ENCODE measurements at regions not wholly inside any gene's neighbourhood (a gene's known extent, or its start where the extent isn't known, plus 50 kb on each side); places are given as distances from the start of the nearest gene placed in this dataset.
"Not testable (repeated sequence)": the region's sequence is repeated elsewhere in the genome, so short reads cannot be mapped to it uniquely, and the experiment has no call there.

DNA sequence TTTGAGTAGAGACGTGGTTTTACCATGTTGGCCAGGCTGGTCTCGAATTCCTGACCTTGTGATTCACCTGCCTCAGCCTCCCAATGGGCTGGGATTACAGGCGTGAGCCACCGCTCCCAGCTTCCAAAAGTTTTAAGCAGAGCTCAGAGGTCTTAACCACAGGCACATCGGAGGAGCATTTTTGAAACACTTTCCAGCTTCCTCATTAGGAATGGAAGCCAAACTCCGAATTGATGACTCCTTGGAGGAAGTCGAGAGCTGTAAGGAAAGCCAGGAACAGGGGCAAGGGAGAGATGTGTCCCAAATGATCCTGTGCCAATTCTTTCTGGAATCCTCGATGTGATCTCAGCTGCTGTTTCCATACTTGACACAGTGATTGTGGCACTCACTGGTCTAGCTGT, 56.2 kb upstream of the CCZ1B start:
- H3K9me3 ChIP-seq (ENCODE audit: insufficient read depth, low read depth, low read length); H3K27me3 ChIP-seq (ENCODE audit: insufficient read depth, low read length); H4K20me1 ChIP-seq (ENCODE audit: insufficient read depth, low read length); H3K4me1 Mint-ChIP-seq (ENCODE audit: low read depth, unreplicated experiment); H3K27me3 Mint-ChIP-seq (ENCODE audit: low read depth, unreplicated experiment); H3K4me3 Mint-ChIP-seq (ENCODE audit: unreplicated experiment); H3K9me3 Mint-ChIP-seq (ENCODE audit: unreplicated experiment); H3K36me3 Mint-ChIP-seq (ENCODE audit: low read depth, unreplicated experiment); H3K9ac ChIP-seq (ENCODE audit: low read length); H3K79me2 ChIP-seq (ENCODE audit: insufficient read depth, low read length); H2AFZ ChIP-seq (ENCODE audit: low read depth, low read length); FAIRE-seq; H3K36me3 ChIP-seq (ENCODE audit: insufficient read depth, low read length); H3K4me3 ChIP-seq (ENCODE audit: insufficient read depth, low read depth, low read length): not testable (repeated sequence)
- Histone ChIP-seq H3K27ac (ENCODE audit: low read depth, low read length) (peak overlapping the region; percentile 21), H3K4me1 (ENCODE audit: insufficient read depth, low read length) (peaks cover 13% of the 10 kb centered on the region), H3K4me2 (ENCODE audit: low read length) (peak overlapping the region; percentile 61)
- peak overlapping the region; percentile 4 for H3K27ac Mint-ChIP-seq (ENCODE audit: unreplicated experiment)
- peak; percentile 70 for DNase-seq (ENCODE audit: low read depth)

- peaks cover 13% of the 10 kb centered on the region for H3K4me1 ChIP-seq (ENCODE audit: insufficient read depth, low read length)
- not testable (repeated sequence) for H3K9ac ChIP-seq (ENCODE audit: low read length); H3K36me3 Mint-ChIP-seq (ENCODE audit: low read depth, unreplicated experiment); H3K27ac Mint-ChIP-seq (ENCODE audit: unreplicated experiment); H4K20me1 ChIP-seq (ENCODE audit: insufficient read depth, low read length); H3K27me3 ChIP-seq (ENCODE audit: insufficient read depth, low read length); DNase-seq (ENCODE audit: low read depth); H3K4me1 Mint-ChIP-seq (ENCODE audit: low read depth, unreplicated experiment); H3K4me2 ChIP-seq (ENCODE audit: low read length); FAIRE-seq; H3K9me3 Mint-ChIP-seq (ENCODE audit: unreplicated experiment); H3K4me3 ChIP-seq (ENCODE audit: insufficient read depth, low read depth, low read length); H3K27ac ChIP-seq (ENCODE audit: low read depth, low read length); H3K79me2 ChIP-seq (ENCODE audit: insufficient read depth, low read length); H3K36me3 ChIP-seq (ENCODE audit: insufficient read depth, low read length); H2AFZ ChIP-seq (ENCODE audit: low read depth, low read length); H3K4me3 Mint-ChIP-seq (ENCODE audit: unreplicated experiment); H3K9me3 ChIP-seq (ENCODE audit: insufficient read depth, low read depth, low read length)
- H3K27me3 Mint-ChIP-seq (ENCODE audit: low read depth, unreplicated experiment) = peaks cover 12% of the 10 kb centered on the region
These were observed 57.7 kb upstream of the CCZ1B start for GRCh38 chr7:6883756-6884155.

- Mint-ChIP-seq H3K36me3 (ENCODE audit: low read depth, unreplicated experiment) (peaks cover 2% of the 10 kb centered on the region), H3K4me1 (ENCODE audit: low read depth, unreplicated experiment) (peaks cover 4% of the 10 kb centered on the region), H3K27me3 (ENCODE audit: low read depth, unreplicated experiment) (peaks cover 9% of the 10 kb centered on the region), H3K27ac (ENCODE audit: unreplicated experiment) (no peak overlapping the region), H3K9me3 (ENCODE audit: unreplicated experiment) (peaks cover 4% of the 10 kb centered on the region), H3K4me3 (ENCODE audit: unreplicated experiment) (no peak overlapping the region)
- Histone ChIP-seq H3K79me2 (ENCODE audit: insufficient read depth, low read length) (no peaks in the 10 kb centered on the region), H3K36me3 (ENCODE audit: insufficient read depth, low read length) (no peaks in the 10 kb centered on the region), H3K27ac (ENCODE audit: low read depth, low read length) (no peak overlapping the region), H3K9me3 (ENCODE audit: insufficient read depth, low read depth, low read length) (peaks cover 3% of the 10 kb centered on the region), H3K27me3 (ENCODE audit: insufficient read depth, low read length) (no peaks in the 10 kb centered on the region), H3K9ac (ENCODE audit: low read length) (no peak overlapping the region), H3K4me2 (ENCODE audit: low read length) (no peak overlapping the region), H2AFZ (ENCODE audit: low read depth, low read length) (no peak overlapping the region), H4K20me1 (ENCODE audit: insufficient read depth, low read length) (no peaks in the 10 kb centered on the region), H3K4me3 (ENCODE audit: insufficient read depth, low read depth, low read length) (no peak overlapping the region), H3K4me1 (ENCODE audit: insufficient read depth, low read length) (peaks cover 13% of the 10 kb centered on the region)
- FAIRE-seq (no peak), DNase-seq (ENCODE audit: low read depth) (no peak)
- TF ChIP-seq CTCF (IDR thresholded peaks at IDR 0.05; ENCODE audit: insufficient read depth, low read depth, low read length) = no peak
- TF ChIP-seq EZH2 (IDR thresholded peaks at IDR 0.05; ENCODE audit: insufficient read depth, low read length) = no peak
These were observed 60.1 kb upstream of the CCZ1B start for GRCh38 chr7:6886198-6886597.

DNA sequence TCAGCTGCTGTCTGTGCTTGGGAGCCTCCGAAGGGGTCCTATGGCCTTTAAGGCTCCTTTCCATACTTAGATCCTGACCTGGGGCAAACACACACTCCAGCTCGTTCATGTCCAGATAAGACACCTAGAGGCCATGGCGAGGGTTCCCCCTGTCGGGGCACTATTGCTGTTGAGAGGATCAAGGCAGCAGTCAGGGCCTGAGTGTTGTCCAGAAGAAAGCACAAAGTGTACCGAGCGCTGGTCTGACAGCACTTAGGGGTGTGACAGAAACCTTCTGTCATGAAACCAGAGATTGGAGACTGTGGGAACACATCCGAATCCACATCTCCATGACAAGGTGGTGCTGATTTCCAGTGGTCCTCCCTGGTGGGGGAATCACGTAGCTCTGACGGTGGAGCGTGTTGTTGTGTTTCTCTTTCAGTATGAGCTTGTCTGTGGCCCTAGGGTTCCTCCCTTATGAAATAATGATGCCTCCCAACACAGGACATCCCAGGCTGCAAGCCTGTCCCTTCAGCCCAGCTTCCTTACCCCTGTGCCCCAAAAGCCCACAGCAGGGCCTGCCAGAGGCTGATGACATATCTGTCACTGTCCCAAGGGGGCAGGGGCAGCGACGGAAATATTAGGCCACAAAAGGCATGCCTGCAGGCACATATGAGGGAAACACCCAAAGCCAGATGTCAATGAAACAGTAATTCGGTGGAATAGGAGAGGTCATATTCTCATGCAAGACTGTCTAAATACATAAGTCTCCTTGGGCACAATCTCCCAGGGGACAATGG, 62.4 kb upstream of the CCZ1B start:
- H3K4me2 ChIP-seq (ENCODE audit: low read length); H3K79me2 ChIP-seq (ENCODE audit: insufficient read depth, low read length); H3K4me3 Mint-ChIP-seq (ENCODE audit: unreplicated experiment); H3K4me1 ChIP-seq (ENCODE audit: insufficient read depth, low read length); H4K20me1 ChIP-seq (ENCODE audit: insufficient read depth, low read length); H3K9me3 Mint-ChIP-seq (ENCODE audit: unreplicated experiment); DNase-seq (ENCODE audit: low read depth); H3K4me1 Mint-ChIP-seq (ENCODE audit: low read depth, unreplicated experiment); H3K9ac ChIP-seq (ENCODE audit: low read length); H3K36me3 ChIP-seq (ENCODE audit: insufficient read depth, low read length); H2AFZ ChIP-seq (ENCODE audit: low read depth, low read length); H3K27ac Mint-ChIP-seq (ENCODE audit: unreplicated experiment); H3K27ac ChIP-seq (ENCODE audit: low read depth, low read length); H3K9me3 ChIP-seq (ENCODE audit: insufficient read depth, low read depth, low read length); H3K27me3 ChIP-seq (ENCODE audit: insufficient read depth, low read length); H3K4me3 ChIP-seq (ENCODE audit: insufficient read depth, low read depth, low read length); FAIRE-seq; H3K36me3 Mint-ChIP-seq (ENCODE audit: low read depth, unreplicated experiment): not testable (repeated sequence)
- H3K27me3 Mint-ChIP-seq (ENCODE audit: low read depth, unreplicated experiment) = peaks cover 15% of the 10 kb centered on the region

Measured in astrocyte (in vitro differentiated cells and primary cell).